GM12864 (cell line): ENCODE measurements at regions not wholly inside any gene's neighbourhood (a gene's known extent, or its start where the extent isn't known, plus 50 kb on each side); places are given as distances from the start of the nearest gene placed in this dataset.

ENCODE experiments used
- DNase-seq: peaks from one replicate; pipeline ENCODE4 v3.0.0-alpha.2; 2011; ENCODE audit warnings: low read depth
- H3K4me3 ChIP-seq: 2 replicates; pipeline ENCODE4 v1.5.1; 2011; ENCODE audit warnings: mild to moderate bottlenecking, low read depth, low read length, control low read depth
- TF ChIP-seq, protein P1 (sequence below): IDR thresholded peaks from 2 replicates; pipeline ENCODE4 v1.5.1; 2011; ENCODE audit warnings: low read depth, mild to moderate bottlenecking, moderate library complexity, low read length, control low read depth, inconsistent platforms; ENCODE audit errors: missing control alignments

- DNase-seq = no peak
- TF ChIP-seq, protein P1, sequence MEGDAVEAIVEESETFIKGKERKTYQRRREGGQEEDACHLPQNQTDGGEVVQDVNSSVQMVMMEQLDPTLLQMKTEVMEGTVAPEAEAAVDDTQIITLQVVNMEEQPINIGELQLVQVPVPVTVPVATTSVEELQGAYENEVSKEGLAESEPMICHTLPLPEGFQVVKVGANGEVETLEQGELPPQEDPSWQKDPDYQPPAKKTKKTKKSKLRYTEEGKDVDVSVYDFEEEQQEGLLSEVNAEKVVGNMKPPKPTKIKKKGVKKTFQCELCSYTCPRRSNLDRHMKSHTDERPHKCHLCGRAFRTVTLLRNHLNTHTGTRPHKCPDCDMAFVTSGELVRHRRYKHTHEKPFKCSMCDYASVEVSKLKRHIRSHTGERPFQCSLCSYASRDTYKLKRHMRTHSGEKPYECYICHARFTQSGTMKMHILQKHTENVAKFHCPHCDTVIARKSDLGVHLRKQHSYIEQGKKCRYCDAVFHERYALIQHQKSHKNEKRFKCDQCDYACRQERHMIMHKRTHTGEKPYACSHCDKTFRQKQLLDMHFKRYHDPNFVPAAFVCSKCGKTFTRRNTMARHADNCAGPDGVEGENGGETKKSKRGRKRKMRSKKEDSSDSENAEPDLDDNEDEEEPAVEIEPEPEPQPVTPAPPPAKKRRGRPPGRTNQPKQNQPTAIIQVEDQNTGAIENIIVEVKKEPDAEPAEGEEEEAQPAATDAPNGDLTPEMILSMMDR = no peak
- no peak overlapping the region for H3K4me3 ChIP-seq
Measured at GRCh38 chr13:103263448-103263847, 197.2 kb upstream of the SLC10A2 start.

GRCh38 chr13:103255587-103256301 is 189.5 kb upstream of the SLC10A2 start:
- no peak overlapping the region for H3K4me3 ChIP-seq
- TF ChIP-seq, protein P1 = no peak
- DNase-seq = no peak

DNA sequence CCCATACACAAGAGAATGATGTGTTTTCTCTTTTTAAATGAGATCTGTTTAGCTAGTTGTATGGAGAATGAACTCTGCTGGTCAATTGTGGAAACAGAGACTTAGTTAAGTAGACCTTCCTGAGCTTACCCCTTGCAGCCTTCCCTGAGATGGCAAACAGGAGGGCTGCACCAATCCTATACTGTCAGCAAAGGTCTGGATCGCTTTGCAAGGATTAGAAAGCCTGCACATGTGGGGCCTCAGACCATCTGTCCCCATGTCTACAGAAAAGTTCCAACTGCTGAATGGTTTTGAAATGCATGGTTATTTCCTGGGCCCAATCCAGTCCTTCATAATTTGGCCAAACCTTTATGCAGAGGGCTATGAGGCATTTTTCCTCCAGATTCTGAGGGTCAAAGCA is 183.9 kb upstream of the SLC10A2 start:
- no peak for DNase-seq
- no peak overlapping the region for H3K4me3 ChIP-seq
- TF ChIP-seq, protein P1 = no peak

GRCh38 chr13:103246581-103247200 is 180.5 kb upstream of the SLC10A2 start:
- DNase-seq = no peak
- TF ChIP-seq, protein P1 = no peak

DNA sequence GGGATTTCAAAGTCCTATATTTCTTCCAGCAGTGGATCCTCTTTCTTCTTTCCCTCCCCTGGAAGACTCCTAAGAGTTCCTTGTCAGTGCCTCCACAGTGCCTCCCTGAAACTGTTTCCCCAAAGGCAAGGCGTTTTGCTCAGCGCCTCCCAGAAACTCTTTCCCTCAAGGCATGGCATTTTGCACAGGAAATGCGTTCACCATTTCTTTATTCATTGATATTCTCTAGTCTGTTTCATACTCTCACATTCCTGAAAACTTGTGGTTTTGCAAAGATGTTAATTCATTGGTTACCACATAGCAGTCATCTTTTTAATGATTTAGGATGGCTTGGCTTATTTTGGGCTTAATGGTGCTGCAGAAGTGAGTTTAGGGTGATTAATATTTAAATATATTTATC is 177.3 kb upstream of the SLC10A2 start:
- TF ChIP-seq, protein P1 = no peak
- DNase-seq = no peak
- no peak overlapping the region for H3K4me3 ChIP-seq

More at GRCh38 chr13:103246581-103247200, 180.5 kb upstream of the SLC10A2 start:
- H3K4me3 ChIP-seq = no peak overlapping the region

DNA sequence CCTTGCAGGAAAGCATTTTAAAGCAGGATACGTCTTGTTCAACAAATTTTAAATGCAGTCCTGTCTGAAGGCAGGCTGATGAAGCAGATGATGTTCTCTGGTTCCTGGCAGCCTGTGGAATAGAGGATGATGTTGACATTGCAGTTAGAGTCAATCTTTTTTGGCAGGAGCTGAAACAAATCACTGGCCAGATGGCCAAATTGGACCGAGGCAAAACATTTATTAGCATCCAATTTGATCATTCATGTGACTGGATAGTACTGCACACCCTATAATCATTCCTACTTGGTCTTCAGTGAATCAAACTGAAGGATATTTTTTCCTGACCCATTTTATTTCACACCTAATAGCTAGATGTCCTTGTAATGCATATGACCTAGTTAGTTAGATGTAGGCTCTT is 172.2 kb upstream of the SLC10A2 start:
- DNase-seq = no peak
- no peak overlapping the region for H3K4me3 ChIP-seq
- TF ChIP-seq, protein P1 = no peak
